Upper lobe of left lung (tissue), 6 donors: ENCODE measurements at regions not wholly inside any gene's neighbourhood (a gene's known extent, or its start where the extent isn't known, plus 50 kb on each side); places are given as distances from the start of the nearest gene placed in this dataset.
A peak's percentile ranks its signal among the peaks of the same experiment; 100 is the strongest.
"Not testable (repeated sequence)": the region's sequence is repeated elsewhere in the genome, so short reads cannot be mapped to it uniquely, and the experiment has no call there.

Source experiments
- ATAC-seq, 2 donors: fragments of 200-7000 bp; cut with Tn5 transposase; one replicate each; pipeline ENCODE4 v1.9.1; 2022; ENCODE audit warnings: mild to moderate bottlenecking in 2 of 2, moderate library complexity in 2 of 2; ENCODE audit not compliant: low FRiP score in 2 of 2
- DNase-seq, 2 donors: peaks; one replicate each; pipeline ENCODE4 v3.0.0-alpha.2; 2019 to 2020
- H3K27ac ChIP-seq, 4 donors: fragments of 200-600 bp; sonication (generic); one replicate each; pipeline ENCODE4 v1.5.1; 2016 to 2019
- H3K27me3 ChIP-seq, 4 donors: fragments of 200-600 bp; sonication (generic); one replicate each; pipeline ENCODE4 v1.5.1; 2017 to 2019
- H3K36me3 ChIP-seq, 4 donors: fragments of 200-600 bp; sonication (generic); one replicate each; pipeline ENCODE4 v1.5.1; 2016 to 2019
- H3K4me1 ChIP-seq, 4 donors: fragments of 200-600 bp; sonication (generic); one replicate each; pipeline ENCODE4 v1.5.1; 2018 to 2019
- H3K4me3 ChIP-seq, 4 donors: fragments of 200-600 bp; sonication (generic); one replicate each; pipeline ENCODE4 v1.5.1; 2017 to 2019; ENCODE audit warnings: mild to moderate bottlenecking in 2 of 4, moderate library complexity in 1 of 4
- H3K9me3 ChIP-seq, 4 donors: fragments of 200-600 bp; sonication (generic); one replicate each; pipeline ENCODE4 v1.5.1; 2018 to 2019
- EP300 ChIP-seq, 4 donors: sonication (generic); formaldehyde crosslinking; IDR thresholded peaks; one replicate each; pipeline ENCODE4 v1.5.1; 2017; ENCODE audit warnings: antibody characterized with exemption in 4 of 4, control low read depth in 2 of 4
- POLR2A ChIP-seq, 4 donors: fragments of 450-650 bp; IDR thresholded peaks; one replicate each; pipeline ENCODE4 v1.5.1; 2016 to 2017; ENCODE audit warnings: antibody characterized with exemption in 4 of 4, mild to moderate bottlenecking in 2 of 4
- POLR2AphosphoS5 ChIP-seq, 2 donors: sonication (generic); formaldehyde crosslinking; IDR thresholded peaks; one replicate each; pipeline ENCODE4 v1.5.1; 2017; ENCODE audit warnings: antibody characterized with exemption in 2 of 2
- WGBS, 2 donors: methylation state at CpG; one replicate each; pipeline ENCODE4 v1.1.5; 2017 to 2018; 5-methylcytosine and 5-hydroxymethylcytosine counted together
- TF ChIP-seq, protein P1 (sequence below), 6 experiments: fragments of 450-650 bp in 4 of 6; fragments of 200-600 bp in 2 of 6; sonication (generic) in 2 of 6; IDR thresholded peaks; one replicate each; pipeline ENCODE4 v1.5.1; 2016 to 2019; ENCODE audit warnings: antibody characterized with exemption in 6 of 6
- donor health status: DM: no; HTN: no; CAD: no; lungs with moderate emphysema.
- donor health status: DM: no; HTN: yes; CAD: no; lungs with severe emphysema.

DNA sequence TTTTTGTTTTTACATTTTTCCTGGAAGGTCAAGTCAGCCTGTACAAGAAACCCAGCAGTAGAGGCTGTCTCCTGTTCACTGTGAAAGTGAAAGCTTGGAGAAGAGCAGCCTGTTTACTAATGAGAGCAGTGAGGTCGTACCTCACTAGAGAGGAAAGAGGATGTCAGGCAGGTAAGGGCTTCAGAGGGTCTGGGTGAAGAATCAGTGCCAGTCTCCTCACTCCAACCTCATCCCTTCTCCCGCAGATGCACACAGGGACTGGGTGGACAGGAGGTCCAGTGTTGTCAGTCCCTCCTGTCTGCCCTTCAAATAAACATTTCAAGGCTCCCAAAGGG lies 462.5 kb downstream of the KLF5 start:
- DNase-seq (no peak), ATAC-seq (peak in 1 of 2 donors; percentile 19)
- Histone ChIP-seq H3K4me3 (no peak overlapping the region), H3K36me3 (no peaks in the 10 kb centered on the region), H3K4me1 (no peaks in the 10 kb centered on the region), H3K27me3 (no peaks in the 10 kb centered on the region), H3K27ac (no peak overlapping the region), H3K9me3 (no peaks in the 10 kb centered on the region)
- 43 to 55% methylated on average over 2 of the region's 2 CpGs for WGBS, 2 donors
- TF ChIP-seq, protein P1, sequence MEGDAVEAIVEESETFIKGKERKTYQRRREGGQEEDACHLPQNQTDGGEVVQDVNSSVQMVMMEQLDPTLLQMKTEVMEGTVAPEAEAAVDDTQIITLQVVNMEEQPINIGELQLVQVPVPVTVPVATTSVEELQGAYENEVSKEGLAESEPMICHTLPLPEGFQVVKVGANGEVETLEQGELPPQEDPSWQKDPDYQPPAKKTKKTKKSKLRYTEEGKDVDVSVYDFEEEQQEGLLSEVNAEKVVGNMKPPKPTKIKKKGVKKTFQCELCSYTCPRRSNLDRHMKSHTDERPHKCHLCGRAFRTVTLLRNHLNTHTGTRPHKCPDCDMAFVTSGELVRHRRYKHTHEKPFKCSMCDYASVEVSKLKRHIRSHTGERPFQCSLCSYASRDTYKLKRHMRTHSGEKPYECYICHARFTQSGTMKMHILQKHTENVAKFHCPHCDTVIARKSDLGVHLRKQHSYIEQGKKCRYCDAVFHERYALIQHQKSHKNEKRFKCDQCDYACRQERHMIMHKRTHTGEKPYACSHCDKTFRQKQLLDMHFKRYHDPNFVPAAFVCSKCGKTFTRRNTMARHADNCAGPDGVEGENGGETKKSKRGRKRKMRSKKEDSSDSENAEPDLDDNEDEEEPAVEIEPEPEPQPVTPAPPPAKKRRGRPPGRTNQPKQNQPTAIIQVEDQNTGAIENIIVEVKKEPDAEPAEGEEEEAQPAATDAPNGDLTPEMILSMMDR (IDR thresholded peaks at IDR 0.05), result no peak

DNA sequence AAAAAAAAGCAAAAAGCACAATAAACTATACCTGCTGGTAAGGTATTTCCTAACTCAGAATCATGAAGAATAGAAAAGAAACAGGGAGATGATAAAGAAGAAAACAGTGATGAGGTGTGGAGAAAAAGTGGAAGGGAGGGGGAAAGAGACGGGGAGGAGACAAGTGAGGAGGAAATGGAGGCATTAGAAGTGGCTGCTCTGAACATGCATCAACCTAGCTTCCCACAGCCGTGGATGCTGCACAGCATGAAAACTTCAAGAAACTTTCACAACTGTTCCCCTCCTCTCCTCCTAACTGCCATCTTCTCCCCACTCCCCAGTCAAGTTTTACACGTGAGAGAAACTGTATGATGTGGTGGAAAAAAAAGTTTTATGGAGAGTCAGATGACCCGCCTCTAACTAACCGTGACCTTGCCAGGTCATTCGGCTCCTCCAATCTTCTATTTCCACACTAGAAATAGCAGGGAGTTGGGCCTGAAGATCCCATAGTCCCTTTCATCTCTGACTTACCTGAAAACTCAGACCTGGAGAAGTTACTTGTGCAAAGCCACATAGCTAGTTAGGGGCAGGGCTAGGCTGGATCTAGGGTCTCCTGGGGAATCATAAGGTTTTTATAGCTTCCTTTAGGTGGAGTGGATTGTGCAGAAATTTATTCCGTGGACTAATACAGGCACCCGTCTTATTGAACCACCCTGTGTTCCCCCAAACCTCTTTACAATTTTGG lies 461.9 kb downstream of the KLF5 start:
- Histone ChIP-seq H3K36me3 (no peaks in the 10 kb centered on the region), H3K27ac (no peak overlapping the region), H3K9me3 (no peaks in the 10 kb centered on the region), H3K4me3 (no peak overlapping the region), H3K27me3 (no peaks in the 10 kb centered on the region), H3K4me1 (no peaks in the 10 kb centered on the region)
- 65 to 73% methylated on average over 8 of the region's 8 CpGs for WGBS, 2 donors
- TF ChIP-seq, protein P1 (IDR thresholded peaks at IDR 0.05), result no peak
- no peak for TF ChIP-seq POLR2A (IDR thresholded peaks at IDR 0.05)
- TF ChIP-seq EP300 (IDR thresholded peaks at IDR 0.05), result no peak
- TF ChIP-seq POLR2AphosphoS5 (IDR thresholded peaks at IDR 0.05), result no peak
- ATAC-seq, result no peak
- no peak for DNase-seq

DNA sequence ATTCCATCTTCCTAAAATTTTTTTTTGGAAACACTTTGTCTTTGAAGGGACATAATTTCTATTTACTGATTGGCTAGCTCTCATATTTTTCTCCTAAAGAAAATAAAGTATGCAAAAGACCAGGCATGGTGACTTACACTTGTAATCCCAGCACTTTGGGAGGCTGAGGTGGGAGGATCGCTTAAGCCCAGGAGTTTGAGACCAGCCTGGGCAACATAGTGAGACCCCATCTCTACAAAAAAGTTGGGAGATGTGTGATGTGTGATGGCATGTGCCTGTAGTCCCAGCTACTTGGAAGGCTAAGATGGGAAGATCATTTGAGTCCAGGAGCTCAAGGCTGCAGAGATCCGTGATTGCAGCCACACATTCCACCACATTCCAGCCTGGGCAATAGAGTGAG lies 461.3 kb downstream of the KLF5 start:
- not testable (repeated sequence) for H3K27ac ChIP-seq, ATAC-seq, H3K4me1 ChIP-seq, DNase-seq, H3K27me3 ChIP-seq, H3K36me3 ChIP-seq, H3K9me3 ChIP-seq, H3K4me3 ChIP-seq
- WGBS, 2 donors, result 88 to 89% methylated on average over 2 of the region's 2 CpGs

DNA sequence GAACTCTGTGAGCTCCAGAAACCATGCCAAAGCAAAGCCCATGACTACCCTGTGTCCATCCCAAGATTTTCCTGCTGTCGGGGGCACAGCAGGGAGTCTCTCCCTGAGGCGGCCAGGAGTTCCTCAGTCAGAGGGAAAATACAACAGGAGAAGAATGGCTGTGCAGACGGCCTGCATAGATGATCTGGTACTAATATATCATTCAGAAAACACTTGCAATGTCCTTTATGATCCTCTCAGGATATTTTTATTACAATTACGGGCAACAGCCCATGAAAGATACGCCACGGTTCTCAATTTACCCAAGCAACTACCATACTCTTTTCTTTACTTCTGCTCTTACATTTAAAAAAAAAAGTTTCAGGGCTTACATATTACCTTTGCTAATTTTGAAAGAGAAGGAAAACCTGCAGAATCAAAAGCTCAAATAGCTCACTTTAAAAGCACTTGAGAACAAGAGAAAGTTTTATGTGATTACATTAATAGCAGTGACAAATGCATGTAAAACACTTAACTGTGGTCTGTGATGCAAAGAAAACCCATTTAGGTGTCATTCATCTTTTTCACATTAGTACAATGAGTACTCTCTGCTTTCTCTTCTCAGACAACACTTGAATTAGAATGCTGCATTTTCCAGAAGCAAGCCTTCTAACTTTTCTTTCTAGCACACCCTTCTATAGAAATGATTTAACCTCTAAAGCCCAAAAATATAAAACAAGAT lies 460.8 kb downstream of the KLF5 start:
- H3K9me3 ChIP-seq, result no peaks in the 10 kb centered on the region
- no peak overlapping the region for H3K27ac ChIP-seq
- TF ChIP-seq, protein P1 (IDR thresholded peaks at IDR 0.05), result no peak
- no peak for TF ChIP-seq EP300 (IDR thresholded peaks at IDR 0.05)
- no peak for TF ChIP-seq POLR2AphosphoS5 (IDR thresholded peaks at IDR 0.05)
- no peak for TF ChIP-seq POLR2A (IDR thresholded peaks at IDR 0.05)
- DNase-seq (no peak), ATAC-seq (no peak)
- no peaks in the 10 kb centered on the region for H3K27me3 ChIP-seq
- H3K4me3 ChIP-seq, result no peak overlapping the region
- WGBS, 2 donors, result 75 to 86% methylated on average over 6 of the region's 6 CpGs
- no peaks in the 10 kb centered on the region for H3K4me1 ChIP-seq
- H3K36me3 ChIP-seq, result no peaks in the 10 kb centered on the region

DNA sequence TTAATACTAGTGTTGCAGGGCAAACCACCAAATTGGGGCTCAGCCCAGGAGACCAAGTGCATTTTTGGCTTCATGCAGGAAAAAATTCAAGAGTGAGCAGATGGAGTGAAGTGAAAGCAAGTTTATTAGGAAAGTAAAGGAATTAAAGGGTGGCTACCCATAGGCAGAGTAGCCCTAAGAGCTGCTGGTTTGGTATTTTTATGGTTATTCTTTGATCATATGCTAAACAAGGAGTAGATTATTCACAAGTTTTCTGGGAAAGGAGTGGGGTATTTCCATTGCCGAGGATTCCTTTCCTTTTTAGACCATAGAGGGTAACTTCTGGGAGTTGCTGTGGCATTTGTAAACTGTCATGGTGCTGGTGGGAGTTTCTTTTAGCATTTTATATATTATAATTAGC lies 459.0 kb downstream of the KLF5 start:
- no peaks in the 10 kb centered on the region for H3K4me1 ChIP-seq
- no peak overlapping the region for H3K4me3 ChIP-seq
- H3K27ac ChIP-seq, result no peak overlapping the region
- no peaks in the 10 kb centered on the region for H3K27me3 ChIP-seq
- WGBS, 2 donors, result 54 to 91% methylated on average over 1 of the region's 1 CpG
- ATAC-seq, result no peak
- H3K36me3 ChIP-seq, result no peaks in the 10 kb centered on the region
- no peak for DNase-seq
- no peaks in the 10 kb centered on the region for H3K9me3 ChIP-seq
- TF ChIP-seq POLR2AphosphoS5 (IDR thresholded peaks at IDR 0.05) (no peak), EP300 (IDR thresholded peaks at IDR 0.05) (no peak), POLR2A (IDR thresholded peaks at IDR 0.05) (no peak)
- TF ChIP-seq, protein P1 (IDR thresholded peaks at IDR 0.05), result no peak
